Aorta (tissue), 5 donors: ENCODE measurements at regions not wholly inside any gene's neighbourhood (a gene's known extent, or its start where the extent isn't known, plus 50 kb on each side); places are given as distances from the start of the nearest gene placed in this dataset.

Source experiments
- ATAC-seq: fragments of 200-7000 bp; cut with Tn5 transposase; one replicate; pipeline ENCODE4 v1.9.1; 2022; ENCODE audit warnings: moderate library complexity; ENCODE audit not compliant: low FRiP score
- DNase-seq, 2 donors: peaks; one replicate each; pipeline ENCODE4 v3.0.0-alpha.2; 2020
- H3K27ac ChIP-seq, 2 donors: one replicate each; pipeline ENCODE4 v1.5.1; 2013; ENCODE audit warnings: low read length in 2 of 2, mild to moderate bottlenecking in 2 of 2, moderate library complexity in 2 of 2, control low read depth in 1 of 2, inconsistent platforms in 1 of 2, low read depth in 1 of 2
- H3K27me3 ChIP-seq, 2 donors: one replicate each; pipeline ENCODE4 v1.6.1; 2013; ENCODE audit warnings: control low read depth in 1 of 2, low read length in 1 of 2, mild to moderate bottlenecking in 1 of 2, moderate library complexity in 1 of 2; ENCODE audit not compliant: insufficient read depth in 2 of 2, control insufficient read depth in 1 of 2
- H3K36me3 ChIP-seq, 2 donors: one replicate each; pipeline ENCODE4 v1.6.1; 2013; ENCODE audit warnings: control low read depth in 1 of 2, low read length in 1 of 2, mild to moderate bottlenecking in 1 of 2; ENCODE audit not compliant: insufficient read depth in 2 of 2, control insufficient read depth in 1 of 2
- H3K4me1 ChIP-seq, 2 donors: one replicate each; pipeline ENCODE4 v1.6.1; 2013; ENCODE audit warnings: low read length in 2 of 2, control low read depth in 1 of 2, mild to moderate bottlenecking in 1 of 2, moderate library complexity in 1 of 2; ENCODE audit not compliant: insufficient read depth in 2 of 2, control insufficient read depth in 1 of 2
- H3K4me3 ChIP-seq, 2 donors: one replicate each; pipeline ENCODE4 v1.5.1; 2013; ENCODE audit warnings: low read length in 2 of 2, control low read depth in 1 of 2, mild to moderate bottlenecking in 1 of 2
- H3K9me3 ChIP-seq: one replicate; pipeline ENCODE4 v1.6.1; 2013; ENCODE audit warnings: mild to moderate bottlenecking, low read length; ENCODE audit not compliant: control insufficient read depth
- WGBS, 2 donors: extraction: QIAGEN DNeasy Blood & Tissue Kit; methylation state at CpG; one replicate each; pipeline ENCODE4 v1.1.7; 2013; 5-methylcytosine and 5-hydroxymethylcytosine counted together
- intact Hi-C, 2 donors: fragments of 100-400 bp; cut with DNase I; formaldehyde crosslinking; loops; one replicate each; pipeline versions ENCODE4 v1.14.2 to v1.15.0; 2022
- donor health status: healthy with polysubstance abuse.
- donor health status: Bipolar disorder and iron deficiency.
- donor health status: DM: no; HTN: no; CAD: no.
- donor health status: DM: no; HTN: no; CAD: no.
- donor health status: DM: yes; HTN: yes; CAD: no.

DNA sequence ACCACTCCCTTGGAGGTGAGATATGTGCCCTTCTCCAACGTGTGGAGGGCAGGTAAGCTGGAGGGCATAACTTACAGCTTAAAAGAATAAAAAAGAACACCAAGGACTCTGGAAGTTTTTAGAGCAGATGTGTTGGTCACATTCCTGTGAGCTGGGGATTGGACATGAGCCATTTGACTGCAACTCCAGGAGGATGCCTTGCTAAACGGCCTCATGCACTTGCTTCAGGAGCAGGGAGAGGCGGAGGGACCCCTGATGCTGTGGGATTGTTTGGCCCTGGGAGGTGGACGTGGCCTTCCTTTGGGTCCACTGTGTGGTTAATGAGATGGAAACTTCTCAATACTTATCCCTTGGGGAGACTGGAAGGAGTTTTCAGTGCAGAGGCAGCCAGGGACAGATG, 185.6 kb downstream of the RHOU start:
- H3K27ac ChIP-seq, result peak overlapping the region in 1 of 2 donors; percentile 89
- H3K36me3 ChIP-seq, result no peaks in the 10 kb centered on the region
- H3K4me3 ChIP-seq, result no peak overlapping the region
- intact Hi-C loops, result loop anchor here in 1 of 2 donors (5.0 to 10.0 kb wide), 2 partner anchors 184 to 234 kb away; partner anchors contain the start of gene RHOU
- DNase-seq (no peak), ATAC-seq (no peak)
- H3K4me1 ChIP-seq, result peaks cover 0 to 4% of the 10 kb centered on the region in 2 donors
- 15% methylated on average over 4 of the region's 4 CpGs for WGBS, 2 donors
- H3K27me3 ChIP-seq, result no peaks in the 10 kb centered on the region
- no peaks in the 10 kb centered on the region for H3K9me3 ChIP-seq

DNA sequence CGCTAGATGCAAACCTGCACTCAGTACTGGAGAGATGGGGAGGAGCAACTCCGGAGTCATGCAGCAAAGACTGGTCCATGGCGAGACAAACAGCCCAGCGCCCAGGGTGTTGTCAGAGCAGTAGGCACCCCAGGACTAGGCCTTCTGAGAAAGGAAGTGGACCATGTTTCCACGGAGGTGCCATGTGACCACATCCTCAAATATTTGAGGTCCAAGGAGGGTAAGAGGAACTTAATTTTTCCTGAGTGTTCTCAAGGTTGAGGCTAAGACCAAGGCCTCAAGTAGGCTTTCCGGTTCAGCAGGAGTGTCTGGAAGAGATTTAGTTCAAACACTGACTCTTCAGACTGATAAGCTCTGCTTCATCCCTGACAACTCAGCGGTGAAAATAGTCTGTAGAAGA, 186.2 kb downstream of the RHOU start:
- Histone ChIP-seq H3K27ac (no peak overlapping the region), H3K4me1 (peaks cover 0 to 4% of the 10 kb centered on the region in 2 donors)

DNA sequence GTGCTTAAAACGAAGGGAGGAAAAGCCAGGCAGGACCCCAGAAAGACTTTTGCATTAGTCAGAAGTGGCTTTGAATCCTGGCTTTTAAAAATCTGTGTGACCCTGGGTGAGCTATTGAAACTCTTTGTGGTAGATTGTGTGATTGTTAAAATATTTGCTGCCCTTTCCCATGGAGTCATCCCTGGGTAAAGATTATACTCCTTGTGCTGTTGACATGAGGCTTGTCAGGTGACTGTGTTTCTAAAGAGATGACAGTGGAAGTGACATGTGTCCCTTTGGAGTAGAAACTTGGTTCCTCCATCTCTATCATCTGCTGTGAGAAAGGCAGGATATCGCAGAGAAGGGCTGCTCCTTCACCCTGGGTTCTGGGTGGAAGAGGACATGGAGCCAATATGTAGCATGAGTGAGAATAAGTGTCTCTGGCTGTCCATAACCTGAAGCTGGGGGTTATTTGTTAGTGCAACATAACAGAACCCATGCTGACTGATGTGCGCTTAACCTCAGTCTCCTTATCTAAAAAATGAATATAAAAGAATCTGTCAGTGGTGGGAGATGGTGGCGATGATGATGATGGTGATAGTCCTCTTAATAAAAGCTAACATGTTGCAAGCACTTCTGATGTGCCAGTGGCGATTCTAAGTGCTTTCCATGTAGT, 187.6 kb downstream of the RHOU start:
- intact Hi-C loops, result loop anchor here in 1 of 2 donors (5.0 to 10.0 kb wide), 2 partner anchors 186 to 232 kb away; partner anchors contain the start of gene RHOU
- DNase-seq (no peak), ATAC-seq (no peak)
- Histone ChIP-seq H3K9me3 (no peaks in the 10 kb centered on the region), H3K27ac (no peak overlapping the region), H3K27me3 (no peaks in the 10 kb centered on the region), H3K36me3 (no peaks in the 10 kb centered on the region), H3K4me1 (peaks cover 0 to 4% of the 10 kb centered on the region in 2 donors), H3K4me3 (no peak overlapping the region)
- WGBS, 2 donors, result 96 to 98% methylated on average over 5 of the region's 5 CpGs

More for the DNA sequence above, 186.2 kb downstream of the RHOU start:
- H3K27me3 ChIP-seq, result no peaks in the 10 kb centered on the region
- no peaks in the 10 kb centered on the region for H3K36me3 ChIP-seq
- intact Hi-C loops, result loop anchor here in 1 of 2 donors (5.0 to 10.0 kb wide), 2 partner anchors 184 to 233 kb away; partner anchors contain the start of gene RHOU
- ATAC-seq, result no peak
- DNase-seq, result peak; percentile 61 to 67
- no peaks in the 10 kb centered on the region for H3K9me3 ChIP-seq
- no peak overlapping the region for H3K4me3 ChIP-seq
- 92% methylated on average over 7 of the region's 7 CpGs for WGBS, 2 donors

DNA sequence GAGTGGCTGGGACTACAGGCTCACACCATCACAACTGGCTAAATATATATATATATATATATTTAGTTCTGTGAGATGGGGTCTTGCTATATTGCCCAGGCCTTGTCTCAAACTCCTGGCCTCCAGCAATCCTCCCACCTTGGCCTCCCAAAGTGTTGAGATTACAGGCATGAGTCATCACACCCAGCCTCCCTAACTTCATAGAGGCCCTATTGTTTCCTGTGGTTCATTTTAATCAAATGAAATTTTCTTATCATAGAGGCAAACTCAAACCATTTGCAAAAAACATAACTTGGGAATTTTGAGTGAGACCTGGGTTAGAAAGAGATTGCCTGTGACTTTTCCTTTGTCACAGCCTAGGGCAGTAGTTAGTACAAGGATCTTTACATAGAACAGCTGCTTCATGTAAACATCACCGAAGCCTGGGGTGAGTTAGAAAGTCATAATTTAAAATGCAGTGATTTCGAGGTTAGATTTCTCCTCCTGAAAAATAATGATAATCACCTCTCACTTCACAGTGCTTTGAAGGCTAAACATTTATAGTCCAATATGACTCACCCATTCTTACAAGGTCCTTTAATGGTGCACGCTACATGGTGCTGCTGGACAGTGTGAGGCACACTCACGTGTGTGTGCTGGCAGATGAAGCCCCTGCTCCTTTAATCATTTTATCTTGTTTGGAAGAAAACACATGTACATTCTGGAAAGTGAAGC, 188.9 kb downstream of the RHOU start:
- no peaks in the 10 kb centered on the region for H3K36me3 ChIP-seq
- DNase-seq (no peak), ATAC-seq (no peak)
- H3K4me1 ChIP-seq, result peaks cover 0 to 4% of the 10 kb centered on the region in 2 donors
- WGBS, 2 donors, result 88 to 90% methylated on average over 4 of the region's 4 CpGs
- no peaks in the 10 kb centered on the region for H3K27me3 ChIP-seq
- intact Hi-C loops, result loop anchor here in 1 of 2 donors (5.0 to 10.0 kb wide), 2 partner anchors 187 to 231 kb away; partner anchors contain the start of gene RHOU
- H3K9me3 ChIP-seq, result no peaks in the 10 kb centered on the region
- no peak overlapping the region for H3K4me3 ChIP-seq
- H3K27ac ChIP-seq, result no peak overlapping the region

DNA sequence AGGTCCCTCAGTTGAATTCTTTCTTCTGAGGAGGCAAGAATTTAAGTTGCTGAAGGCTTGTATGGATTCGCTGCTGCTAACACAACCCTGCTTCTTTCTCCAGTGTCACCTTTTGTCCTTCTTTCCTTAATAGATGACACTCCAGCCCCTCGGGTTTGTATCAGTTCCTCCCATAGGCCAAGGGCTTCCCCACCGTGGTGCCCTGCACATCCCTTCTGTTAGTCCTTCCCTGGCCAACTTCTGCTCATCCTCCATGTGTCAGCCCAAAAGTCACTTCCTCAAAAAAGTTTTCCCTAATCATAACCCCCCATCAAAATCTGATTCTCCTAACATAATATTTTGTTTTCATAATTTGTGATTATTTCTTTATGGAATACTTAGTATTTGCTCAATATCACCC, 190.4 kb downstream of the RHOU start:
- ATAC-seq (no peak), DNase-seq (no peak)
- no peak overlapping the region for H3K4me3 ChIP-seq
- intact Hi-C loops, result loop anchor here in 1 of 2 donors (10.0 kb wide), 1 partner anchor 229 kb away; no protein-coding TSS in a partner anchor
- H3K27me3 ChIP-seq, result no peaks in the 10 kb centered on the region
- H3K27ac ChIP-seq, result no peak overlapping the region
- H3K36me3 ChIP-seq, result no peaks in the 10 kb centered on the region
- WGBS, 2 donors, result 94 to 96% methylated on average over 3 of the region's 3 CpGs
- H3K9me3 ChIP-seq, result no peaks in the 10 kb centered on the region
- peaks cover 0 to 4% of the 10 kb centered on the region in 2 donors for H3K4me1 ChIP-seq

DNA sequence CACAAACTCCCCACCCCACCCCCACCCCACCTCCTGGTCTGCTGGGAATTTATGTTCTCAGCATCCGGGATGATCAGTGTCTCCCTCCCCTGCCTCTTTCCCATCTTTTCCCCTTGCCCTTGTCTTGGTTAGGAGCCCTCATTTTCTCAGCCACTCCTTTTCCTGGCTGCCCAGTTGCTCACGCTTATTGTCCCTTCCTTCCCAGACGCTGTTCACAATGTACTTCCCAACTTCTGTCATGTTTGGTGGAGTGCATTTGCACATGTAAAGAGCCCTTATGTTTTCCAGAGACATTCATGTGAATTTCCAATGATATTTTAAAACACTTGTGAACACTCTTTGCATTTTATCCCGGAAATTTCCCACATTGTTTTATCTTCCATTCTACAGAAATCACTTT, 192.1 kb downstream of the RHOU start:
- Histone ChIP-seq H3K36me3 (no peaks in the 10 kb centered on the region), H3K27ac (no peak overlapping the region), H3K27me3 (no peaks in the 10 kb centered on the region), H3K4me3 (no peak overlapping the region), H3K4me1 (no peaks in the 10 kb centered on the region), H3K9me3 (no peaks in the 10 kb centered on the region)
- intact Hi-C loops, result loop anchor here in 1 of 2 donors (10.0 kb wide), 1 partner anchor 227 kb away; no protein-coding TSS in a partner anchor
- 85 to 92% methylated on average over 4 of the region's 4 CpGs for WGBS, 2 donors
- ATAC-seq, result no peak
- DNase-seq, result no peak

DNA sequence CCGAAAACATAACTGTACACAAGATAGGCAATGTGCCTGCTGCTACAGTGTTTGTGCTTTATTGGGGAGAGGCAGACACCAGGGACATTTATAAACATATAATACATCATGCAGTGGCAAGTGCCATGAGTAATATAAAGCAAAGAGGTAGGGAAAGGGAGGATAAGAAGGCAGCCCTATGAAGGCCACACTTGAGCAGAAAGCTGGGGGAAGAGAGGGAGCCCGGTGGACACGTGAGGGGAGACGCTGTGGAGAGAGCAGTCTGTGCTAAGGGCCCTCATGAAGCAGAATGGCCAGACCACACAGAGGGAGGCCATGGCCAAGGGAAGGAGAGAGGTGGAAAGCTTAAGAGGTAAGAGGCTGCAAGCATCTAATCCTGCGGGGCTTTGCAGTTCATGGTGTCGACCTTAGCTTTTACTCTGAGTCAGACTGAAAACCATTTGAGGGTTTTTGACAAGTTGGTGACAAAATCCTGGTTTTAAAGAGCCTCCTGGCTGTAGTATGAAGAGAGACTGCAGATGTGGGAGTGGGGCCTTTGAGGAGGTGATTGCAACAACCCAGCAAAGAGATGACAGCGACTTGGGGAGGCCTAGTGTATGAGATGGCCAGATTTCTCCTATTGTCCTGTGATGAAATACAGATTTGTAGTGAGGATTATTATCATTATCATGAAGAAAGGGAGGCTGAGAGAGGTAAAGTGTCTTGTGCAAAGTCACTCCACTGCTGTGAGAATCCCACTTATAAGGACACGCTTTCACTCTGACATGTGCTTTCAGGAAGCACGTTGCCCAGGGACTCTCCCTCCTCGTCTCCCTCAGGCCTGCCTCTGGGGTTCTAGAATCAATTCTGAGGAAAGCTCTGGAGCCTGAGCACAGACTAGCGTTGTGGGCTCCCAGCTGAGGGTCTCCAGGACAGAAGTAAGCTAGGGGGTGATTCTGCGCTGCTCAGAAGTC, 192.9 kb downstream of the RHOU start:
- ATAC-seq (no peak), DNase-seq (no peak)
- H3K36me3 ChIP-seq, result no peaks in the 10 kb centered on the region
- intact Hi-C loops, result loop anchor here in 1 of 2 donors (10.0 kb wide), 1 partner anchor 227 kb away; no protein-coding TSS in a partner anchor
- H3K27me3 ChIP-seq, result no peaks in the 10 kb centered on the region
- no peaks in the 10 kb centered on the region for H3K9me3 ChIP-seq
- H3K27ac ChIP-seq, result no peak overlapping the region
- no peaks in the 10 kb centered on the region for H3K4me1 ChIP-seq
- no peak overlapping the region for H3K4me3 ChIP-seq
- WGBS, 2 donors, result 90 to 91% methylated on average over 12 of the region's 12 CpGs

DNA sequence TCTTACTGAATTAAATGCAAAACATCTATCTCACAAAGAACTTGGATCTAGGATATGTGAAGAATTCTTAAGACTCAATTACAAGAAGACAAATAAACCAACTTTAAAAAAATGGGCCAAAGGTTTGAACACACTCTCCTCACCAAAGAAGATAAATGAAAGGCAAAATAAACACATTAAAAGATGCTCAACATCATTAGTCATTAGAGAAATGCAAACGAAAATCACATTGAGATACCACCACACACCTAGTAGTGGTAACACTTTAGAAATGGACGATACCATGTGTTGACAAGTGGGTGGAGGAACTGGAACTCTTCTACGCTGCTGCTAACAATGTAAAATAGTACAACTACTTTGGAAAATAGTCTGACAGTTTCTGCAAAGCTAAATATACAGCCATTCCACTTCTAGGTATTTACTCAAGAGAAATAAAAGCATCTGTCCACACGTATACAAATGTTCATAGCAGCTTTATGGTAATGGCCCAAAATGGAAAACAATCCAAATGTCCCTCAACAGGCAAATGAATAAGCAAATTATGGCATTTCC, 194.3 kb downstream of the RHOU start:
- no peaks in the 10 kb centered on the region for H3K9me3 ChIP-seq
- H3K36me3 ChIP-seq, result no peaks in the 10 kb centered on the region
- H3K27me3 ChIP-seq, result no peaks in the 10 kb centered on the region
- 96 to 98% methylated on average over 4 of the region's 4 CpGs for WGBS, 2 donors
- no peak overlapping the region for H3K4me3 ChIP-seq
- DNase-seq, result no peak
- H3K4me1 ChIP-seq, result no peaks in the 10 kb centered on the region
- intact Hi-C loops, result loop anchor here in 1 of 2 donors (10.0 kb wide), 1 partner anchor 225 kb away; no protein-coding TSS in a partner anchor
- no peak for ATAC-seq
- no peak overlapping the region for H3K27ac ChIP-seq
